Smooth muscle cell (in vitro differentiated cells): ENCODE measurements at regions not wholly inside any gene's neighbourhood (a gene's known extent, or its start where the extent isn't known, plus 50 kb on each side); places are given as distances from the start of the nearest gene placed in this dataset.

Source experiments
- DNase-seq: peaks from one replicate; lab custom pipeline; 2025; ENCODE audit not compliant: unreplicated experiment; lab: John Stamatoyannopoulos, UW
- H2AFZ ChIP-seq: fragments of 200-600 bp; sonication (generic); 2 replicates; pipeline ENCODE4 v1.6.0; 2016; ENCODE audit warnings: antibody characterized with exemption, low read depth, mild to moderate bottlenecking
- H3F3A ChIP-seq: fragments of 200-600 bp; sonication (generic); 2 replicates; pipeline ENCODE4 v1.6.0; 2017; ENCODE audit warnings: antibody characterized with exemption, low read depth
- H3K27ac ChIP-seq: fragments of 200-600 bp; sonication (generic); 2 replicates; pipeline ENCODE4 v1.5.1; 2016; ENCODE audit warnings: low read depth, mild to moderate bottlenecking
- H3K27me3 ChIP-seq: fragments of 200-600 bp; sonication (generic); 2 replicates; pipeline ENCODE4 v1.6.1; 2016; ENCODE audit warnings: low read depth, mild to moderate bottlenecking
- H3K36me3 ChIP-seq: fragments of 200-600 bp; sonication (generic); 2 replicates; pipeline ENCODE4 v1.5.1; 2016; ENCODE audit warnings: low read depth
- H3K4me1 ChIP-seq: fragments of 200-600 bp; sonication (generic); 2 replicates; pipeline ENCODE4 v1.5.1; 2016; ENCODE audit warnings: low read depth
- H3K4me2 ChIP-seq: fragments of 200-600 bp; sonication (generic); 2 replicates; pipeline ENCODE4 v1.6.0; 2016; ENCODE audit warnings: mild to moderate bottlenecking
- H3K4me3 ChIP-seq: fragments of 200-600 bp; sonication (generic); 2 replicates; pipeline ENCODE4 v1.5.1; 2016; ENCODE audit warnings: mild to moderate bottlenecking
- H3K79me2 ChIP-seq: fragments of 200-600 bp; sonication (generic); 2 replicates; pipeline ENCODE4 v1.6.0; 2016; ENCODE audit warnings: low read depth, mild to moderate bottlenecking
- H3K9ac ChIP-seq: fragments of 200-600 bp; sonication (generic); 2 replicates; pipeline ENCODE4 v1.6.0; 2016; ENCODE audit warnings: low read depth
- H3K9me3 ChIP-seq: fragments of 200-600 bp; sonication (generic); replicated peaks from 2 replicates; pipeline ENCODE4 v1.5.1; 2016; ENCODE audit warnings: low read depth
- H4K20me1 ChIP-seq: fragments of 200-600 bp; sonication (generic); 2 replicates; pipeline ENCODE4 v1.6.0; 2016; ENCODE audit warnings: low read depth
- WGBS: methylation state at CpG from one replicate; pipeline ENCODE4 v1.1.7; 2016; ENCODE audit warnings: low lambda C conversion rate; 5-methylcytosine and 5-hydroxymethylcytosine counted together
- TF ChIP-seq, protein P1 (sequence below): fragments of 200-600 bp; sonication (generic); IDR thresholded peaks from 2 replicates; pipeline ENCODE4 v1.5.1; 2017; ENCODE audit warnings: borderline replicate concordance, mild to moderate bottlenecking, antibody characterized with exemption; ENCODE audit not compliant: insufficient read depth, poor library complexity, severe bottlenecking

DNA sequence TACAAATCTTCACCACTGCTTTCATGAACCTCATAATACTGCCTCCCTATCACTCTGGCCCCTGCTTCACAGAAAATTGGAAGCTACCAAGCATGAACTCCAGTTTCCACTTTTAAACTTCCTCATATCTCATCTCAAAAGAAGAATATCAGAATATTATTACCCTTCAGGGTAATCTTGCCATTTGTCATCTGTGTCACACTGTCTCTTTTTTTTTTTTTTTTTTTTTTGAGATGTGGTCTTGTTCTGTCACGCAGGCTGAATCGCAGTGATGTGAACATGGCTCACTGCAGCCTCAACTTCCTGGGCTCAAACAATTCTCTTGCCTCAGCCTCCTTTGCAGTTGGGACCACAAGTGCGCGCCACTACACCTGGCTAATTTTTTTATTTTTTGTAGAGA lies 80.4 kb upstream of the TCF12 start:
- Histone ChIP-seq H3K9me3 (no peaks in the 10 kb centered on the region), H3K4me1 (no peaks in the 10 kb centered on the region), H3K36me3 (no peaks in the 10 kb centered on the region), H2AFZ (no peak overlapping the region), H3K27me3 (no peaks in the 10 kb centered on the region), H3K9ac (no peak overlapping the region), H3K4me2 (no peak overlapping the region), H3K27ac (no peak overlapping the region), H3K4me3 (no peak overlapping the region), H3K79me2 (no peaks in the 10 kb centered on the region), H4K20me1 (no peaks in the 10 kb centered on the region), H3F3A (no peaks in the 10 kb centered on the region)
- TF ChIP-seq, protein P1, sequence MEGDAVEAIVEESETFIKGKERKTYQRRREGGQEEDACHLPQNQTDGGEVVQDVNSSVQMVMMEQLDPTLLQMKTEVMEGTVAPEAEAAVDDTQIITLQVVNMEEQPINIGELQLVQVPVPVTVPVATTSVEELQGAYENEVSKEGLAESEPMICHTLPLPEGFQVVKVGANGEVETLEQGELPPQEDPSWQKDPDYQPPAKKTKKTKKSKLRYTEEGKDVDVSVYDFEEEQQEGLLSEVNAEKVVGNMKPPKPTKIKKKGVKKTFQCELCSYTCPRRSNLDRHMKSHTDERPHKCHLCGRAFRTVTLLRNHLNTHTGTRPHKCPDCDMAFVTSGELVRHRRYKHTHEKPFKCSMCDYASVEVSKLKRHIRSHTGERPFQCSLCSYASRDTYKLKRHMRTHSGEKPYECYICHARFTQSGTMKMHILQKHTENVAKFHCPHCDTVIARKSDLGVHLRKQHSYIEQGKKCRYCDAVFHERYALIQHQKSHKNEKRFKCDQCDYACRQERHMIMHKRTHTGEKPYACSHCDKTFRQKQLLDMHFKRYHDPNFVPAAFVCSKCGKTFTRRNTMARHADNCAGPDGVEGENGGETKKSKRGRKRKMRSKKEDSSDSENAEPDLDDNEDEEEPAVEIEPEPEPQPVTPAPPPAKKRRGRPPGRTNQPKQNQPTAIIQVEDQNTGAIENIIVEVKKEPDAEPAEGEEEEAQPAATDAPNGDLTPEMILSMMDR: no peak
- no peak for DNase-seq
- WGBS: 98% methylated on average over 4 of the region's 4 CpGs

DNA sequence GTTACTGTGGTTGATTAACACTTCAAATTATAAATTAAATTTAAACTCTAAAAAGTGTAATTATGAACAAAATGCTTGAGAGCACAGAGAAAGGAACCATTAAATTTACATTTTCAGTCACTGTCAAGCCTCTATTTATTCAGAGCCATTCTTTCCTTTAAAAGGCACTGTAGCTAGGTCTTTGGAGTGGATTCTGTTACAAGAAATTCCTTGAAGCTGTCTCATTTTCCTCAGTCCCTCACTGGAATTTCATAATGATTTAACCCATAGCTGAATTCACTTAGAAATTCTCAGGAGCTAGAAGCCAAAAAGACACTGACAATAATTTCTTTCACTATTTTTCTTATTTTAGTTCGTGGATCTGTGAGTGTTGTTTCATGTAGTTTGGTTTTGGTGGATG lies 81.2 kb upstream of the TCF12 start:
- Histone ChIP-seq H3K9me3 (no peaks in the 10 kb centered on the region), H3K4me1 (no peaks in the 10 kb centered on the region), H2AFZ (no peak overlapping the region), H3K4me3 (no peak overlapping the region), H4K20me1 (no peaks in the 10 kb centered on the region), H3K36me3 (no peaks in the 10 kb centered on the region), H3K27me3 (no peaks in the 10 kb centered on the region), H3K79me2 (no peaks in the 10 kb centered on the region), H3K9ac (no peak overlapping the region), H3K27ac (no peak overlapping the region), H3K4me2 (no peak overlapping the region), H3F3A (no peaks in the 10 kb centered on the region)
- 82% methylated on average over 1 of the region's 1 CpG for WGBS
- TF ChIP-seq, protein P1: no peak
- DNase-seq: no peak

DNA sequence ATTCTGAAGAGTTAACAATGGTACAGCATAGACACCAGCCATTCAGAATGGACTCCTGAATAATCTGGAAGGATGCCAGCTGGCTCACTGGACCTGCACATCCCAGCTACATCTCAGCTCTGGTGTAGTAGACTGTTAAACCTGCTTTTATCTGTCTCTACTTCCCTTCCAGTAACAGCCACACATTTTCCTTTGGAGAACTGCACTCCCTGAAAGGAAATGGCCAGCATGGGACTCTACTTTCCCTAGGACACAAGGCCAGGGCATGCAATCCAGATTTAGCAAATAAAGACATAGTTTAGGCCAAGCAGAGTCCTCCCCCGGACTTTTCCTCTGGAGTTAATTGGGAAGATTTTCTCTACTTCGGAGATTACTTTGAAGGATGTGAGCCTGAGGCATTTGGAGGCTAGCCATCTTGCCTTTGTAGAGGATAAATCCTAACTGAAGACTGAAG lies 82.7 kb upstream of the TCF12 start:
- TF ChIP-seq, protein P1: no peak
- no peaks in the 10 kb centered on the region for H3K79me2 ChIP-seq
- WGBS: 58% methylated on average over 2 of the region's 2 CpGs

DNA sequence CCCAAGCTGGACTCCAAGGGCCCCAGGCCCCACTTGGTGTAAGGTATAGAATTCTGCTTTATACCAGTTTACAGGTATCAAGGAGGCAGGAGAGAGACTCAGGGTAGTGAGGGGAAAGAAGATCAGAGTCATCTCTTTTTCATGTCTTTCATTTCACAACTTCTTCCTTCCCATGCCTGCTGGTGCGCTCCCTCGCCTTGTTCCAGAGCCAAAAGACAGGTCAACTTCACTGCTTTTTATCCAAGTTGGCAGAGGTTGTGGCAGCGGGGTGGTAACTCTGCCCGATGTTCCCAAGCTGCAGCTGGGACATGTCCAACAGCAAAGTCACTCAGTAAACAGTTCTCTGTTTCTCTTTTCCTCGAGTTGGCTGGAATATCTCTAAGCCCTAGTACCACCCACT lies 86.3 kb upstream of the TCF12 start:
- Histone ChIP-seq H3K79me2 (no peaks in the 10 kb centered on the region), H3K27ac (no peak overlapping the region), H3K4me1 (no peaks in the 10 kb centered on the region), H4K20me1 (no peaks in the 10 kb centered on the region), H3K36me3 (no peaks in the 10 kb centered on the region), H3F3A (no peaks in the 10 kb centered on the region), H3K27me3 (no peaks in the 10 kb centered on the region), H3K9me3 (no peaks in the 10 kb centered on the region), H3K9ac (no peak overlapping the region), H3K4me2 (peak overlapping the region; percentile 56), H2AFZ (peak overlapping the region; percentile 31), H3K4me3 (no peak overlapping the region)
- TF ChIP-seq, protein P1: no peak
- WGBS: 57% methylated on average over 5 of the region's 5 CpGs
- DNase-seq: no peak

More for the DNA sequence above, 82.7 kb upstream of the TCF12 start:
- DNase-seq: no peak
- Histone ChIP-seq H3K9me3 (no peaks in the 10 kb centered on the region), H3K4me1 (no peaks in the 10 kb centered on the region), H3K27ac (no peak overlapping the region), H3K4me2 (no peak overlapping the region), H3K36me3 (no peaks in the 10 kb centered on the region), H4K20me1 (no peaks in the 10 kb centered on the region), H3K4me3 (no peak overlapping the region), H3K9ac (no peak overlapping the region), H3F3A (no peaks in the 10 kb centered on the region), H3K27me3 (no peaks in the 10 kb centered on the region), H2AFZ (no peak overlapping the region)
